HG02973 (cell line): ENCODE measurements at regions not wholly inside any gene's neighbourhood (a gene's known extent, or its start where the extent isn't known, plus 50 kb on each side); places are given as distances from the start of the nearest gene placed in this dataset.

Experiments
- ATAC-seq: cut with Tn5 transposase; IDR thresholded peaks from one replicate; pipeline ENCODE4 v1.9.1; 2021; ENCODE audit warnings: moderate library complexity; ENCODE audit not compliant: unreplicated experiment

DNA sequence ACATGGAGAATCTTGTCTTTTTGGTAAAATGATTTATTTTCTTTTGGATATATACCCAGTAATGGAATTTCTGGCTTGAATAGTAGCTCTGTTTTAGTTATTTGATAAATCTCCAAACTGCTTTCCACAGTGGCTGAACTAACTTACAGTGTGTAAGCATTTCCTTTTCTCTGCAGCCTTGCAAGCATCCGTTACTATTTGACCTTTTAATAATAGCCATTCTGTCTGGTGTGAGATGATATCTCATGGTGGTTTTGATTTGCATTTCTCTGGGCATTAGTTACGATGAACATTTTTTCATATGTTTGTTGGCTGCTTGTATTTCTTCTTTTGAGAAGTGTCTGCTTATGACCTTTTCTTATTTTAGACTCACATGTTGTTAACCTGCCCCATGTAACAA lies 190.2 kb downstream of the GALR1 start:
- ATAC-seq, result no peak

DNA sequence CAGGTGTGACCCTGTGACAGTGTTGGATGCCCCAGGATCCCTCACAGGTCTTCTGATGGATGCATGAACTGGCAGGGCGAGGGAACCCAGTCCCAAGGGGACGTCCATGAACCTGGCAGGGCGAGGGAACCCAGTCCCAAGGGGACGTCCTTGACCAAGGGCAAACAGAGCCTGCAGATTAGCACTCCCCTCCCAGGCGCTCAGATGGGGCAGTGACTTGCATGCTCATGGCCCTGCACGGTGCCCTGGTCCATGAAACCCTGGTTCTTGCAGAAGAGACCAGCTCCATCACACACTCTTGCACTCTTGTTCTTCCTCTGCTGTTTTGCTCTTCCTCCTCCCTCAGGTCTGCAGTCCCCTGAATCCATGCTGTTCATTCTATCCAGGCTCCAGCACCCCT lies 192.7 kb downstream of the GALR1 start:
- ATAC-seq, result no peak

DNA sequence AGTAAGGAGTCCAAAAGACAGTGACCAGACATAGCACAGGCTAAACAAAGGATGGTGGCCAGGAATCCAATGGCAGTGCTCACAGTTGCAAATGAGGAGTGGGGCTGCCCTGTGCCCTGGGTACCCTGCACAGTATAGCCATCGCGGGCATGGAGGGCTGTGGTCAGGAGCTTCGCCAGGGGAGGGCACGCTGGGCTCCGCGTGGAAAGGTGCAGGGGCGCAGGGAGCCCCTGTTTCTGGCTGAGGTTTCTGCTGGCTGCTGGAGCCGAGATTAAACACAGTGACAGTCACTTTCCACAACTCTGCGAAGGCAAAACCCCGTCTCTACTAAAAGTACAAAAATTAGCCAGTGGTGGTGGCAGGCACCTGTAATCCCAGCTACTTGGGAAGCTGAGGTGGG lies 194.7 kb downstream of the GALR1 start:
- no peak for ATAC-seq

DNA sequence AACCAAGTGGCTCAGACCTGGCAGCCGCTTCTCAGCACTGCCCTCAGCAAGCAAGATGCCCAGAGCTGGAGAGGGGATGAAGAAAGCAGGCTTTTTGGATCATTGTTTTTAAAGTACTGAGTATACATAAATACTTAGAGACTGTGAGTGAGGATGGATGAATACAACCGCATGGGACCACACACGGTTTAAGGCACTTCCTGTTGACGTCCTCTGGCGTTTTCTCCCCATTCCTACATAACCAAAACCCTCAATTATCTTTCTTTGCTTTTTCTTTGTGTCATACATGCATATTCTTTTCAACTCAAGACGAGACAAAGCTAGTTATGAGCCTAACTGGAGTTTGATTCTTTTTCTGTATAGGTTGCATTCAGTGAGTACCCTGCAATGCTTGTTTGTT lies 198.4 kb downstream of the GALR1 start:
- no peak for ATAC-seq

DNA sequence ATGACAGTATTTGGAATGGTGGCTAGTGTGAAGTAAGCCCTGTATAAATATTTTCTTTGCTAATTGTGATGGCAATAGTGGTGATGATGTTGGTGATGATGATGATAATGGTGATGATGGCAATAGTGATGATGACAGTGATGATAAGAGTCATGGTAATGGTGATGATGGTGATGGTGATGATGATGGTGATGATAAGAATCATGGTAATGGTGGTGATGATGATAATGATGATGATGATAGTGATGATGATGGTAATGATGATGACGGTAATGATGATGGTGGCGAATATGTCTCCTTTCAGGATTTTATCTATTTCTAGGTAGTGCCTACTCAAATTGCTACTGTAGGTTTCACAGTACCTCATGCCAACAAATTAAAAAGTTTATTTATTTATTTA lies 205.4 kb downstream of the GALR1 start:
- no peak for ATAC-seq

DNA sequence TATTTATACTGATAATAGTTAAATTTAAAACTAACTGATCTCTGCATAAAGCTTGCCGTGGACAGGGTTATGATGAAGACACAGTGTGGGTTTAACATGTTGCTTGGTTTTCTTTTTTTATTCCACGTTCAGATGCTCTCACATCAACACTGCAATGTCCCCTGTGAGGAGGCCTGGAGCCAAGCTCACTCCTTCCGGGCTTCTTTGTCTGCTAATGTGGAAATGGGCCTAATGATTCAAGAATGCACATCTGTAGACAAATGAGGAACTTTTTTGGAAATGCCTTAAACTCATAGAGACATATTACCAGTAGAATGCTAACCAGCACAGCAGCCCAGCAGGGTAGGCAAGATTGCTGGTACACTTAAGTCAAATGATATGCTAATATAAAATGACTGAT lies 208.0 kb downstream of the GALR1 start:
- ATAC-seq, result no peak

DNA sequence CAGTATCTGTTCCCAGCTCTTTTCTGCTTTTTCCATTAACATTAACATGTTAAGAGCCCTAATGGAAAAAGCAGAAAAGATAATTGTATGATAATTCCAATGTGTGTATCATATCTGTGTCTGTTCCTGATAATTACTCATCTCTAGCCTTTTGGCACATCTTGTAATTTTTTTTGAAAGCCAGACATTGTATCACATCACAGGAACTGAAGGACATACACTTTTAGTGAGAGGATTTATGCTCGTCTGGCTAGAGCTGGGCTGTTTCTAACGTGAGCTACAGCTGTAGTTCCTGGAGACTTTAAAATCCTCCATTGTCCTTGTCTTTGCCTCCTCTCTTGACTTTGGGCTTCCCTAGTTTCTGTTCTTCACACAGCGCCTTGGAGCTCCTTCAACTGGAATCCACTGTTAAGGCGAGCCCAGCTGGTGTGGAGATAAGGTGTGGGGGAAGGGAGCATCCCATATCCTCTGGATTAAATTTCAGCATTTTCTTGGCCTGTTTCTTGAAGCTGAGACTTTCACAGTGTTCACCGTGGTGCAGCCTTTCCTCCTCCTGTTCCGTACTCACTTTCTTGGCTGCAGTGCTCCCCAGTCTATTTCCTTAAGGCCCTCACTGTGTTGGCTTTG lies 211.5 kb downstream of the GALR1 start:
- no peak for ATAC-seq

DNA sequence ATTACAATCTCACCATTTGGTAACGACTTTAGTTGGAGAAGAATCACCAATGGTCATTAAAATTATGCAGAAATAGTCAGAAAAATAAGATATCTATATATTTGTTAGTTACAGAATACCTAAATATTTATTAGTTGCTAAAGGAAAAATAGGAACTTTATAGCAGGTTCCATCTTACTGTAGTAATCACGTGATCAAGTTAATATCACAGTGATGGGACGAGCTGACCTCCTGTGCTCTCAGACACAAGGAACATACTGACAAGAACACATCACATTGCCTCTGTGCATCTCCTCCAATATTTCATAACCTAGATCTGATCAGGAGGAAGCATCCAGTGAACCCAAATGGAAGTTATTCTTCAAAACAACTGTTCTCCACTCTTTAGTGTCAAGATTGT lies 215.3 kb downstream of the GALR1 start:
- no peak for ATAC-seq

DNA sequence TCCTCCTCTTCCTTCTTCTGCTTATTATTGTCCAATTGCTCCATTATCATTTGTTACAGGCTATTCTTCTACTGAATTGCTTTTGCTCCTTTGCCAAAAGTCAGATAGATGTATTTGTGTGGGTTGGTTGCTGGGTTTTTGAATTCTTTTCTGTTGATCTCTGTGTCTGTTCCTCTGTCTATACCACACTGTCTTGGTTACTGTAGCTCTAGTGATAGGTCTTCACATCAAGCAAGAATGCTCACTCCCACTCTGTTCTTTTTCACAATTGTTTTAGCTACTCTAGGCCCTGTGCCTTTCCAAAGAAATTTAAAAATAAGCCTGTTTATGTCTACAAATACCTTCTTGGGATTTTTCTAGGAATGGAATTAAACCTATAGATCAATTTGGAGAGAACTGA lies 217.2 kb downstream of the GALR1 start:
- no peak for ATAC-seq

DNA sequence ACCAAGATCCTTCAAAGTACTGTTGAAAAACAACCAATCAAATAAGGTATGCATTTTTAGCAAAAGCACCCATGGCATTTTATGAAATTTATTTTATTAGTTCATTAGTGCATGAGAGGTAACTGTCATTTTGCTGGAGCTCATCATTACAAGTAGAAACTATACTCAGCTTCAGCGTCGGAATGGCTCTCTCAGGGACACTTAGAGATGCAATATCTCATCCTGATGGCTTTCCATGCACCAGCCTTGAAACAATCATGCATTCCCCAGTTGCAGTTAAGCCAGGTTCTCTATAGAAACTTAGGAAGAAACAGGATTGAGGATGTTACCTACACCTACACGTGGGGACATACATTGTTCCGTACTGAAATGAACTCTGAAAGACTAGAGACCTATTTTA lies 219.5 kb downstream of the GALR1 start:
- ATAC-seq, result no peak

DNA sequence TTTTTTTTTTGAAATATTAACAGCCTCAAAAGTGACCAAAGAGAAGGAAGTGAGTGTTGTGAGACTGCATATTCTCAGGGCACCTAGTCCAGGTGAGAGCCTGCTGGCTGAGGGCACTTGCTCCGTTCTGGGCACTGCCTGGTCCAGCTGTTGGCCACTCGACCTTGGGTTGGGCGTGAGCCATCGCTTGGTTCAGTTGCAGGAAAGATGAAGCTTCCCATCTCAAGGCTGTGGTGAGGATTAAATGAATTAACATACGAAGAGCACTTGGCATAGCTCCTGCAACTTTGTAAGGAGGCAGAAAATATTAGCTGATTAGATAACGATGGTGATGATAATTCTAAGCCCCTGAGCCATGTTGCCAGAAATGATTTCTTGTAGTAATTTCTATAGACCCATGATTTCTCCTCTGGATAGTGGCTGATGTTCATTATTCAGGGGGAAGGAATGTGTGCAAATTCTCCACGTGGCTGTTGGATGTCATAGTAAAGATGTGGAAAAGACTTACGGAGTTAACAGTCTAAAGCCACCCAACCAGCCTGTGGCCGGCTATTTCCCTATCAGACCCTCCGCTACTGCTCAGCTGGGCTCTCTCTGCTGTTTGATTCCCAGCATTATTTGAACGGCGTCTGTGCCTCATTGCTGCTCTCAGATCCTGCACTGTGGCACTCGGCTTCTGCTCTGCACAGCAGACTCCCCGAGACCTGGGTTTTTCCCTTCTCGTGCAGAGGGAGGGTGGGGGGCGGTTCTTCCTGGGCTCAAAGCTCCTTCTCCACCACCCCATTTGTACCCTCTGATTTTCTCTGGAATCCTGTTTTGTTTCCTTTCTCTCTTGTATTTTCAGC lies 221.1 kb downstream of the GALR1 start:
- ATAC-seq, result no peak

DNA sequence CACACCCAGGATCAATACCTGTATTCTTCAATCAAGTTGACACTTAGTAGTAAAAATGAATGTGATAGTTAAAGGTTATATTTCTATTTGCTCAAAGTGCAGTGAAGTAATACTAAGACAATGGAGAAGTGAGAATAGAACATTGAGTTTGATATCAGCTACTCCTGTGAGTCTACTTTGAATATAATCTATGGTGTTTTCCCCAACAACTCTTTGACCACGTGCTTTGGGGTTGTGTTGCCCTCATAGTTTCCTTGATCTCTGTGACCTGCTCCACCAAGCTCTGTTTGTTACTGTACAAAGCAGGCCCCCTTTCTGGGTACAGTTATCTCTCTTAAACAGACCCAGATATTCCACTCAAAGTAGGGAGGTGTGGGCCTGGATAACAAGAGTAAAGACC lies 222.9 kb downstream of the GALR1 start:
- ATAC-seq, result no peak

DNA sequence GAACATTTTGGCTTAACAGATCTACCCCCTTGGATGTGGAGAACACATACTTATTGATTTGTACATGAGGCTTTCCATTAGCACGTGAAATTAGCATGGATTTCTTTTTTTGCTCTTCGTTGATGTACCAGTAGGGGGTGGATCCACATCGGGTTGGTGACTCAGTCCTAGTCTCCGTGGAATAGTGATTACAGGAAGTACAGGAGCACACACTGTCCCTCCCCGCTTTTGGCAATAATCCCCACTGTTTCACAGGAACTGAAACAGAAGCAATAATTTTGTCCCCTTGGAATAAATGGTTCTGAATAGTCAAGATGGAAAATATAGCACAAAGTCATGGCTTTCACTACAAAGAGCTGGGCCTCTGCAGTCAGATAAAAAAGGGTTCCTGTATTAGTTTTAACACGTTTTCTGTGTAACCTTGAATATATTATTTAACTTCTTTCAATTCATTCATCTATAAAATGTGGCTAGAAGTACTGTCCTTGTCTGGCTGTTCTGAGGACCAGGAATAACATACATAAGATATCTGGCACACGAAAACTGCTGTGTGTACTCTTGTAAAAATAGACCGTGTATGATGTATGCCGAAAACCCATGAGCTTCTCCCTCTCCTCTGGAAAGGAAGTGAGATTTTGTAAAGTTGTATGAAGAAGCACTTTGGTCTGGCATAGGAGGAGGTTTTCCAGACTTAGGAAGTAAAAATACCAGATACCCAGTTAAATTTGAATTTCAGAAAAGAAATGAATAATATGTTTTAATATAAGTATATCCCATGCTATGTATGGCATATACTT lies 229.2 kb downstream of the GALR1 start:
- no peak for ATAC-seq

DNA sequence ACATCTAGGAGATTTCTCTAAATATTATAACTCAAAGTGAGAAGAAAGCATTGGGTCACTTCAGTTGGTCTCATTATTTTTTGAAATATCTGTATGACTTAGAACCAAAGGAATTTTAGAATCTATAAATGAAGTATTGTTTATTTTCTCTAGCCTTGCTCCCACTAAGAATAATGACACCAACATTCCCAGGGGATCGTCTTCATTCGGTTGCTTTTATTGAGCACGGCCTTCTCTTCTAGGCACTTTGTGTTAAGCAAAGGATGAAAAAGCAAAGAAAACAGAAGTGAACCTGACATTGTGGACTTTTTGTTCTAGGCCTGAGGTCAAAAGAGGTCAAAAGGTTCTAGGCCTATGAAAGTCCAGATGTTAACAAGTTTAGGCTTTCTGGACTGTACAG lies 231.9 kb downstream of the GALR1 start:
- no peak for ATAC-seq

DNA sequence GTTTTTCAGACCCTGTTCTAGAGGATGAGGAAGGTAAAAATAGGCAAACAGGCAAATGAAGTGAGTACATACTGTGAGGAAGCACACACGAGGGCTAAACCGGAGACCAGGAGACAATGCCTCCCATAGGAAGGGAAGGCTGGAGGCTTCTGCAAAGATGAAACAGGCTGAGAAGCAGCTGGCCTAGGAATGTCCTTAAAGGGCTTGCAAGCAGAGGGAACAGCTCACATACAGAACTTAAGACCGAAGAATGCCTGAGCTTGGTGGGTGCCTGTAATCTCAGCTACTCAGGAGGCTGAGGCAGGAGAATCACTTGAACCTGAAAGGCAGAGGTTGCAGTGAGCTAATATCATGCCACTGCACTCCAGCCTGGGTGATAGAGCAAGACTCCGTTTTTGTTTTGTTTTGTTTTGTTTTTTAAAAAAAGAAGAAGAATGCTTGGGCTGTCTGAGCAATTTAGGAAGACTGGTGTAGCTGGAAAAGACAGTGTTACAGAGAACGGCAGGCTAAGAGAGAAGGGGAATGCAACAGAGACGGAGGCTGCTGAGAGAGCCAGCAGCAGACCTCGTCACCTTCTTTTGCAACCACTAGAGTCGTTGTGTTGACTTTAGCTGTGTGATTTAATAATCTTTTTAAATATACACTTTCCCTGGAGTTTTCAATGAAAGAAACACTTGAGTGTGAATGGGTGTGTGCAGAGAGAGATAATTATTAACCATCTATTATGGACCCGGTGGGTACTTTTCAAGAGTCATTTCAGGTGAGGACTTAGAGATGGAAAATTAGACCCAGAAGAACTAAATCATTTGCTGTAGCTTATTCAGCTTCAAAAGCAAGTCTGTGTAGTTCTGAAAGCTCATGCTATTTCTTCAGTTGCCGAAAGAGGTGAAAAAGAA lies 232.8 kb downstream of the GALR1 start:
- ATAC-seq, result no peak

DNA sequence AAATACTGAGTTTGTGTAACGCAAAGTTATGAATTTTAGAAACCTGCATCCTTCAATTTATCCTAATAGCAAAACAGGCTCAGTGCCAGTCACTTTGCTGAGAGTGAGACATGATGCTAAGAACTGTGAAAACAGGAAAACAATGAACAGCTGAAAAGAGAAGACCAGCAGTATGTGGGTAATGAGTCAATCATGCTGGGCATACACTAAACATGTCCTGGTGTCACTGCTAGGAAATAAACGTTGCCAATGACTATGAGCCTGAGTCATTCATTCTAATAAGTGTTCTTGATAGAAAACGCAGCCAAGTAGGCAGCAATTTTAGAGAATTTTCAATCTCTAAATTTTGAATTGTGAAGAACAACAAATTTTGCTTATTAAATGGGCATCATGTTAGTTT lies 237.3 kb downstream of the GALR1 start:
- ATAC-seq, result no peak

DNA sequence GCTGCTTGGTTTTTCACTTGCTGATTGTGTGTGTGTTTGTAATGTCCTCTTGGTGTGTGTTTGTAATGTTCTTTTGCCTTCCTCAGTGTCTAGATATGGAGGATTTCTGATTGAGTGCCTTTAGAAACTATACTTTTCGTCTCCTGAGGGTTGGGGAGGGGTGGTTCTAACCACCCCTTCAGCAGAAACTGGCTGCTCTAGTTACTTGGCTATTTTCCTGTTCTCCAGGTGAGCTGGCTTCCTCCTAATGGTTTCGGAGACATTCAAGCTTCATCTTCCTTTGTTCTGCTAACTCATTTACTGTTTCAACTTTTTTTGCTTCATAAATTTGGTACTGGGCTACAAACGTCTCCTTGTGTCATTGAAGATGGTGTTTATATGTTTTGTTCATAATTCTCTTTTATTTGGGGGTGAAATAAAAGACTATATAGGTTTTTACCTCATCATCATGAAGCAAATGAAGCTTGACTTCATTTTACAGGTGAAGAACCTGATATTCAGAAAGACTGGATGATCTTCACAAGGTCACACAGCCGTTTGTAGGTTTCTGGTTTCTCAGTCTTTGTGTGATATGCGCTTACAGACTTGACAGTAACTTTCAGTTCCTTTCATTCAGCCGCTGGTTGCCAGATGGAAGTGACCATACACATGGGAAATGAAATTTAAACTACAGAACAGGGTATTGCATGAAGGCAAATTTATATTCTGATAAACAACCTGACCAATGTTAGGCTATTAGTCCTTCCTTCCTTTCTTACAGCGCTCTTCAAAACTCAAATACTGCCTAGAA lies 238.5 kb downstream of the GALR1 start:
- ATAC-seq, result no peak

DNA sequence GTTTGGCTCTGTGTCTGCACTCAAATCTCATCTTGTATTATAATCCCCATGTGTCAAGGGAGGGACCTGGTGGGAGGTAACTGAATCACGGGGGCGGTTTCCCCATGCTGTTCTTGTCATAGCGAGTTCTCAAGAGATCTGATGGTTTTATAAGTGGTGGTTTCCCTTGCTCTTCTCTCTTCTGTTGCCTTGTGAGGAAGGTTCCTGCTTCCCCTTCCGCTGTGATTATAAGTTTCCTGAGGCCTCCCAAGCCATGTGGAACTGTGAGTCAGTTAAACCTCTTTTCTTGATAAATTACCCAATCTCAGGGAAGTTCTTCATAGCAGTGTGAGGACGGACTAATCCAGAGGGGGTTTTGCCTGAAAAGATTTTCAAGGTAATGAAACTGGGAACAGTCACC lies 245.4 kb downstream of the GALR1 start:
- no peak for ATAC-seq

DNA sequence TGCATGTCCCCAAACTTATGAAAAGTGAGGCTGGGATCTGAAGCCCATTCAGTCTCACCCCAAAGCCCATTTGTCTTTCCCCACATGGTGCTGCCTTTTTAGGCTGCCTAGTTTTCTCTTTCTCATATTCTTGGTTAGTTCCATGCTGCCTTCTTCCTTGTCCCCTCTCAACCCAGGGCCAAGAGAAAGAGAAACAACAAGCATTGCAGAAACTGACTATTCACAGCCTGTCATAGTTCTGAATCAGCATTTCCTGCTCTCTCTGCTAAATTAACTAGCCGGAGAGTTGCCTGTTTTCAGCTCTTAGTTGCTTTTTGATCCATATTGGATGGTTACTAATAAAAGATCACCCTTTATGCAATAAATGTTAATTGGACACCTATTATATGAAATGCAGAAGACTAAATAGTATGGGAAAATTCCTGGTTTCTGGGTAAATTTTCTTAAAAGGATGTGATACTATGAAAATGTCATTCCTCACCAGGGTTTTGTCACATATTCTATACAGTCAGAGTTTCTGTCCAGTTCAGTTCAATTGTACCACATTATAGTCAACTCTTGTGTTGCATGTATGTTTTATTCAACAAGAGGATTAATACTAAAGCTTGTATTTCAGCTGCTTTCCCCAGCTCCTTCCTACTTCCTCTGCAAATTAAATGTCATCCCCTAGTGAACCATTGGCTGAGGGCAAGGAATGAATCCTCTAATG lies 246.5 kb downstream of the GALR1 start:
- no peak for ATAC-seq

DNA sequence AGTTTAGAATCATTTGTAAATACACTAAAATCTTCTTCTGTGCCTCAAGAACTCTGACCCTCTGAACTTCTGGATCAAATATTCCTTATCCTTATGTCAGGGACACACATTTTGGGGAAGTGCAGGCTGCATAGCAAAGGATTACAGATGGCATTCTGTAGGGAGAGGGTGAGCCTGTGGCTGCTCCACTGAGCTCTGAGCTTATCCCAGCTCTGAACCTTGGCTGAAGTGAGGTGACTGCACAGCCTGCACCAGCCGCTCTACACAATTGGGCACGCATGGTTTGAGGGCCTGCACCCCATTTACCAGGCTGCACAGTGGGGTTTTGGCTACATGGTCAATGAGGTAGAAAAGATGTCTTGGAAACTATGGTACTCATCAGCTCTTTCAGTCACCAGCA lies 251.6 kb downstream of the GALR1 start:
- no peak for ATAC-seq
